Gastroesophageal sphincter (tissue), 4 donors: ENCODE measurements at regions not wholly inside any gene's neighbourhood (a gene's known extent, or its start where the extent isn't known, plus 50 kb on each side); places are given as distances from the start of the nearest gene placed in this dataset.

Experiments used
- ATAC-seq: fragments of 150-250 bp; one replicate; pipeline ENCODE4 v1.9.1; 2016; ENCODE audit warnings: mild to moderate bottlenecking, moderate library complexity
- H3K27ac ChIP-seq, 4 donors: fragments of 200-600 bp; sonication (generic) in 3 of 4; 1 replicate in 3 of 4; 2 replicates in 1 of 4; pipeline ENCODE4 v1.5.1; 2016 to 2019
- H3K27me3 ChIP-seq: fragments of 200-600 bp; sonication (generic); one replicate; pipeline ENCODE4 v1.5.1; 2019
- H3K36me3 ChIP-seq, 2 donors: fragments of 200-600 bp; sonication (generic); one replicate each; pipeline ENCODE4 v1.5.1; 2019; ENCODE audit warnings: control low read depth in 1 of 2
- H3K4me1 ChIP-seq, 3 donors: fragments of 200-600 bp; sonication (generic); 1 replicate in 2 of 3; 2 replicates in 1 of 3; pipeline ENCODE4 v1.5.1; 2016 to 2019; ENCODE audit warnings: control low read depth in 2 of 3
- H3K4me3 ChIP-seq, 2 donors: fragments of 200-600 bp; sonication (generic); one replicate each; pipeline ENCODE4 v1.5.1; 2019; ENCODE audit warnings: mild to moderate bottlenecking in 1 of 2, moderate library complexity in 1 of 2
- H3K9me3 ChIP-seq, 3 donors: fragments of 200-600 bp; sonication (generic); one replicate each; pipeline ENCODE4 v1.5.1; 2017 to 2019; ENCODE audit warnings: control low read depth in 2 of 3
- EP300 ChIP-seq: sonication (generic); formaldehyde crosslinking; IDR thresholded peaks from one replicate; pipeline ENCODE4 v1.6.1; 2017; ENCODE audit warnings: antibody characterized with exemption, mild to moderate bottlenecking
- POLR2A ChIP-seq, 2 donors: fragments of 450-650 bp; IDR thresholded peaks; one replicate each; pipeline ENCODE4 v1.6.1; 2017; ENCODE audit warnings: antibody characterized with exemption in 2 of 2, mild to moderate bottlenecking in 2 of 2, moderate library complexity in 1 of 2
- POLR2AphosphoS5 ChIP-seq: sonication (generic); formaldehyde crosslinking; IDR thresholded peaks from one replicate; pipeline ENCODE4 v1.6.1; 2017; ENCODE audit warnings: antibody characterized with exemption
- WGBS, 2 donors: methylation state at CpG; one replicate each; pipeline ENCODE4 v1.1.5; 2018; ENCODE audit warnings: low coverage in 1 of 2; 5-methylcytosine and 5-hydroxymethylcytosine counted together
- TF ChIP-seq, protein P1 (sequence below), 4 experiments: fragments of 200-600 bp in 2 of 4; fragments of 450-650 bp in 2 of 4; sonication (generic) in 1 of 4; IDR thresholded peaks; one replicate each; pipeline ENCODE4 v1.5.1; 2017 to 2019; ENCODE audit warnings: antibody characterized with exemption in 4 of 4, mild to moderate bottlenecking in 2 of 4, moderate library complexity in 2 of 4

DNA sequence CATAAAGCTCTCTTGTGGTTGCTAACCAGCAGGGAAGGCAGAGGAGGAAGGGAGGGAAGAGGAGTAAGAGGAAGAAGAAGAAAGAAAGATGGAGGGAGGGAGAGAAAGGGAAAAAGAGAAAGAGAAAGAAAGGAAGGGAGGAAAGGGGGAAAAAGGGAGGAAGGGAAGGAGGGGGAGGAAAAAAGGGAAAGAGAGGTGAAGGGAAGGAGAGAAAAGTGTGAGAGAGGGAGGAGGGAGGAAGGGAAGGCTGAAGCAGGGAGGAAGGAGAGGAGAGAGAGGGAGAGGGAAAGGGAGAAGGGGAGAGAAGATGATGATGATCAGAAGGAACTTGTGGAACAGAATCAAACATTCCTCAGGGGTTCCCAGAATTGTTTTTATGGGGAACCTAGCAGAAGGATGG, 57.5 kb upstream of the TOX2 start:
- no peak overlapping the region for H3K4me3 ChIP-seq
- no peak for TF ChIP-seq POLR2AphosphoS5
- peaks cover 0 to 2% (median 0%) of the 10 kb centered on the region in 3 donors for H3K4me1 ChIP-seq
- no peak for ATAC-seq
- no peak overlapping the region for H3K27ac ChIP-seq
- H3K9me3 ChIP-seq = no peaks in the 10 kb centered on the region
- no peaks in the 10 kb centered on the region for H3K27me3 ChIP-seq
- no peaks in the 10 kb centered on the region for H3K36me3 ChIP-seq

DNA sequence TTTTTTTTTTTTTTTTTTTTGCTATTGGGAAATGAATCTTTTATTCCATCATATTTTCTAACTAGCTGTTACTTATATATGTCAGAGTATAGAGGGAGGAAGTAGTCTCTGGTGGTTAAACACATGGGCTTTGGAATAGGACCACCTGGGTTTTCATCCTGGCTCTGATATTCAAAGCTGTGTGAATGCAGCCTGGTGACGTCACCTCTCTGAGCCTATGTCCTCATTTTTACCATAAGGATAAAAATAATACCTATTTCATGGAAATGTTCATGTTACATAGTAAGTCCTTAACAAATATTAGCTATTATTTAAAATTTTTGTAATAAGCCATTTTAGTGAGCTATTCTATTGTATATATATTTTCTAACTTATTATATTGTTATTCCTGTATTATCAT, 58.8 kb upstream of the TOX2 start:
- no peaks in the 10 kb centered on the region for H3K36me3 ChIP-seq
- H3K4me1 ChIP-seq = peaks cover 0 to 2% (median 0%) of the 10 kb centered on the region in 3 donors
- no peak overlapping the region for H3K27ac ChIP-seq
- H3K27me3 ChIP-seq = no peaks in the 10 kb centered on the region
- ATAC-seq = no peak
- 80 to 100% methylated on average over 1 of the region's 1 CpG for WGBS, 2 donors
- no peak overlapping the region for H3K4me3 ChIP-seq
- TF ChIP-seq POLR2AphosphoS5 = no peak
- no peak for TF ChIP-seq POLR2A (IDR thresholded peaks at IDR 0.05)
- TF ChIP-seq, protein P1, sequence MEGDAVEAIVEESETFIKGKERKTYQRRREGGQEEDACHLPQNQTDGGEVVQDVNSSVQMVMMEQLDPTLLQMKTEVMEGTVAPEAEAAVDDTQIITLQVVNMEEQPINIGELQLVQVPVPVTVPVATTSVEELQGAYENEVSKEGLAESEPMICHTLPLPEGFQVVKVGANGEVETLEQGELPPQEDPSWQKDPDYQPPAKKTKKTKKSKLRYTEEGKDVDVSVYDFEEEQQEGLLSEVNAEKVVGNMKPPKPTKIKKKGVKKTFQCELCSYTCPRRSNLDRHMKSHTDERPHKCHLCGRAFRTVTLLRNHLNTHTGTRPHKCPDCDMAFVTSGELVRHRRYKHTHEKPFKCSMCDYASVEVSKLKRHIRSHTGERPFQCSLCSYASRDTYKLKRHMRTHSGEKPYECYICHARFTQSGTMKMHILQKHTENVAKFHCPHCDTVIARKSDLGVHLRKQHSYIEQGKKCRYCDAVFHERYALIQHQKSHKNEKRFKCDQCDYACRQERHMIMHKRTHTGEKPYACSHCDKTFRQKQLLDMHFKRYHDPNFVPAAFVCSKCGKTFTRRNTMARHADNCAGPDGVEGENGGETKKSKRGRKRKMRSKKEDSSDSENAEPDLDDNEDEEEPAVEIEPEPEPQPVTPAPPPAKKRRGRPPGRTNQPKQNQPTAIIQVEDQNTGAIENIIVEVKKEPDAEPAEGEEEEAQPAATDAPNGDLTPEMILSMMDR (IDR thresholded peaks at IDR 0.05) = no peak
- TF ChIP-seq EP300 = no peak
- H3K9me3 ChIP-seq = no peaks in the 10 kb centered on the region

DNA sequence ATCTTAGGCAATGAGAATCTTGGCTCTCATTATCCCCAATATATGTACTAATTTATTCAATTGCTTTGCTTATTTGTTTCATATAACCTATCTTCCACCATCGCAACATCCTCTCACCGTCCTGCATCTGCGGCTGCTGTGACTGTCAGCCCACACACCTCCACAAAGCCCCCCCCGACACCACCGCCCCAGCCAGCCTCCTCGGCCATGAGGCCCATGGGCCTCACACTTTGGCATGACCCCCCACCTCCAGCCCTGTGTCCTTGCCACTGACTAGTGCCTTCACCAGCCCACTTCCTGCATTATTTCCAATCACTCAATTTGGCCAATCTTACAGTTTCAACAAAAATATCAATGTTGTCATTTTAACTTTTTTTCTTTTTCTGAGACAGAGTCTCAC, 60.7 kb upstream of the TOX2 start:
- ATAC-seq = no peak

DNA sequence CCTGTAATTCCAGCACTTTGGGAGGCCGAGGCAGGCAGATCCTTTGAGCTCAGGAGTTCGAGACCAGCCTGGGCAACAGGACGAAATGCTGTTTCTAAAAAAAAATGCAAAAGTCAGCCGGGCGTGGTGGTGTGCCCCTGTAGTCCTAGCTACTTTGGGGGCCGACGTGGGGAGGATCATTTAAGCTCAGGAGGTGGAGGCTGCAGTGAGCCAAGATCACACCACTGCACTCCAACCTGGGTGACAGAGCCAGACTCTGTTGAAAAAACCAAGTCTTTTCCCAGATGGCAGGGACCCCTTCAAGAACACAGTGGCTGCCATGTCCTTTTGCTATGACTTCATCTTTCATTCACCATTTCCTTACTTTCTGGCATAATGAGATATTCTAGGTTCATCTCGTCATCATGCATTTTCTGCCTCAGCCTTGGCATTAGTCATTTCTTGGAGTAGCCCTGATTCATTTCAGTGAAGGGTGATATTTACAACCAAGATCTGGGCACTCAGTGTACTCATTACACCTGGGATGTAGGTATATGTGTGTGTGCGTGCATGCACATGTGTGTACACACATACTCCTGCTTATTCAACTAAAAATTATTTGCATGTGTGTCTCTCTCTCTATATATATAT, 61.4 kb upstream of the TOX2 start:
- Histone ChIP-seq H3K4me3 (no peak overlapping the region), H3K27ac (no peak overlapping the region), H3K27me3 (no peaks in the 10 kb centered on the region), H3K9me3 (no peaks in the 10 kb centered on the region), H3K4me1 (peaks cover 0 to 26% (median 2%) of the 10 kb centered on the region in 3 donors), H3K36me3 (no peaks in the 10 kb centered on the region)
- TF ChIP-seq, protein P1 (IDR thresholded peaks at IDR 0.05) = no peak
- TF ChIP-seq EP300 (no peak), POLR2A (IDR thresholded peaks at IDR 0.05) (no peak), POLR2AphosphoS5 (no peak)
- ATAC-seq = no peak
- WGBS, 2 donors = 76 to 93% methylated on average over 4 to 8 of the region's 9 CpGs

More for the DNA sequence above, 60.7 kb upstream of the TOX2 start:
- Histone ChIP-seq H3K27me3 (no peaks in the 10 kb centered on the region), H3K4me1 (peaks cover 0 to 21% (median 2%) of the 10 kb centered on the region in 3 donors), H3K36me3 (no peaks in the 10 kb centered on the region), H3K27ac (no peak overlapping the region), H3K4me3 (no peak overlapping the region), H3K9me3 (no peaks in the 10 kb centered on the region)
- WGBS, 2 donors = 94 to 96% methylated on average over 3 to 6 of the region's 6 CpGs
- TF ChIP-seq, protein P1 (IDR thresholded peaks at IDR 0.05) = no peak
- no peak for TF ChIP-seq POLR2A (IDR thresholded peaks at IDR 0.05)
- TF ChIP-seq EP300 = no peak
- TF ChIP-seq POLR2AphosphoS5 = no peak

DNA sequence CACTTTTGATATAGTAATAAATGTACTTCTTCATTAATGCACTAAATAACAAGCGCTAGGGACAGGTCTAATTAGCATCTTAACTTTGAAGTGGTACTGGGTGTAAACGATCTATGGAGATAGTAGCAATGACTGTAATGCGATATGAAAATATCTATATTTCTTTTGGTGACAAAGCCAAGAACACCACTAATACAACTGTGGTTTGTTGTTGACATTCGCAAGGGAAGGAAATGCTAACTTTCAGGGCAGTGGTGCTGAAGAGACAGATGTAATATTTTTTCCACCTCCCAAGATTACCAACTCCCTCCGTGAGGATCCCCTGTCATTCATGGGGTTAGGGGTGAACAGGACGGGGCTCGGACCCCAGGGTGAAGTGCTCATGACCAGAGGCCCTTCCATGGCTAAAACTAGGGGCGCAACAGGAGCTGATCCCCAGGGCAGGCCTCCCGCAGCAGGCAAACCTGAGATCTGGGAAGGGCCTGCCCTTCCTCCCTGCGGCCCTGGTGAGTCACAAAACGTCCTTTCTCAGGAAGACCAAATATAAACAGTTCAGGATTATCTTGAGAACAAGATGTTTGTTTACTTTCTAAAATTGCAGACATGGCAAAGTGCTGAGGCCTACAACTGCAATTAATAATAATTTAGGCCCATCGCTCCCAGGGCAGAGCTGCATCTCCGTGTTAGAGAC, 65.0 kb upstream of the TOX2 start:
- WGBS, 2 donors = 60 to 61% methylated on average over 7 to 11 of the region's 13 CpGs
- Histone ChIP-seq H3K4me3 (no peak overlapping the region), H3K4me1 (peaks cover 0 to 39% (median 2%) of the 10 kb centered on the region in 3 donors), H3K27me3 (no peaks in the 10 kb centered on the region), H3K27ac (peak overlapping the region; percentile 67 to 84 (median 74)), H3K36me3 (no peaks in the 10 kb centered on the region), H3K9me3 (no peaks in the 10 kb centered on the region)
- peak; percentile 87 for ATAC-seq
- TF ChIP-seq POLR2A (IDR thresholded peaks at IDR 0.05) = no peak
- peak; percentile 96 for TF ChIP-seq POLR2AphosphoS5
- TF ChIP-seq, protein P1 (IDR thresholded peaks at IDR 0.05) = no peak
- no peak for TF ChIP-seq EP300
